ENCODE measurements at regions not wholly inside any gene's neighbourhood (a gene's known extent, or its start where the extent isn't known, plus 50 kb on each side); places are given as distances from the start of the nearest gene placed in this dataset.
"Not testable (repeated sequence)": the region's sequence is repeated elsewhere in the genome, so short reads cannot be mapped to it uniquely, and the experiment has no call there.

- no peaks in the 10 kb centered on the region for H3K4me1 ChIP-seq (ENCODE audit: insufficient read depth, low read length)
- H3K27me3 ChIP-seq (ENCODE audit: insufficient read depth, low read length), result no peaks in the 10 kb centered on the region
- H3K4me3 ChIP-seq (ENCODE audit: low read length), result no peak overlapping the region
- no peaks in the 10 kb centered on the region for H3K36me3 ChIP-seq (ENCODE audit: insufficient read depth, low read length)
- H3K9me3 ChIP-seq (ENCODE audit: insufficient read depth, low read depth, low read length), result no peaks in the 10 kb centered on the region
- no peak overlapping the region for H3K9ac ChIP-seq (ENCODE audit: low read depth, low read length)
- no peak overlapping the region for H3K27ac ChIP-seq (ENCODE audit: low read depth, low read length)
- WGBS, result 80% methylated on average over 3 of the region's 3 CpGs
These were observed 179.2 kb upstream of the FERMT1 start for GRCh38 chr20:6302041-6302440.

- 70% methylated on average over 1 of the region's 2 CpGs for WGBS
- no peaks in the 10 kb centered on the region for H3K27me3 ChIP-seq (ENCODE audit: insufficient read depth, low read length)
- no peak overlapping the region for H3K4me3 ChIP-seq (ENCODE audit: low read length)
- no peaks in the 10 kb centered on the region for H3K4me1 ChIP-seq (ENCODE audit: insufficient read depth, low read length)
- no peak overlapping the region for H3K27ac ChIP-seq (ENCODE audit: low read depth, low read length)
- no peaks in the 10 kb centered on the region for H3K36me3 ChIP-seq (ENCODE audit: insufficient read depth, low read length)
- no peak overlapping the region for H3K9ac ChIP-seq (ENCODE audit: low read depth, low read length)
- no peaks in the 10 kb centered on the region for H3K9me3 ChIP-seq (ENCODE audit: insufficient read depth, low read depth, low read length)
These were observed 176.6 kb upstream of the FERMT1 start for GRCh38 chr20:6299456-6299855.

- Histone ChIP-seq H3K9ac (ENCODE audit: low read depth, low read length) (no peak overlapping the region), H3K27me3 (ENCODE audit: insufficient read depth, low read length) (no peaks in the 10 kb centered on the region), H3K4me1 (ENCODE audit: insufficient read depth, low read length) (no peaks in the 10 kb centered on the region), H3K9me3 (ENCODE audit: insufficient read depth, low read depth, low read length) (no peaks in the 10 kb centered on the region), H3K4me3 (ENCODE audit: low read length) (no peak overlapping the region), H3K27ac (ENCODE audit: low read depth, low read length) (no peak overlapping the region), H3K36me3 (ENCODE audit: insufficient read depth, low read length) (no peaks in the 10 kb centered on the region)
- 92% methylated on average over 7 of the region's 7 CpGs for WGBS
These were observed 175.2 kb upstream of the FERMT1 start for GRCh38 chr20:6298049-6298448.

- no peaks in the 10 kb centered on the region for H3K36me3 ChIP-seq (ENCODE audit: insufficient read depth, low read length)
- no peaks in the 10 kb centered on the region for H3K4me1 ChIP-seq (ENCODE audit: insufficient read depth, low read length)
- H3K9ac ChIP-seq (ENCODE audit: low read depth, low read length), result no peak overlapping the region
- H3K9me3 ChIP-seq (ENCODE audit: insufficient read depth, low read depth, low read length), result no peaks in the 10 kb centered on the region
- no peaks in the 10 kb centered on the region for H3K27me3 ChIP-seq (ENCODE audit: insufficient read depth, low read length)
- H3K4me3 ChIP-seq (ENCODE audit: low read length), result no peak overlapping the region
- H3K27ac ChIP-seq (ENCODE audit: low read depth, low read length), result no peak overlapping the region
These were observed 173.0 kb upstream of the FERMT1 start for GRCh38 chr20:6295867-6296256.

- Histone ChIP-seq H3K4me1 (ENCODE audit: insufficient read depth, low read length) (no peaks in the 10 kb centered on the region), H3K9ac (ENCODE audit: low read depth, low read length) (no peak overlapping the region), H3K27me3 (ENCODE audit: insufficient read depth, low read length) (no peaks in the 10 kb centered on the region), H3K9me3 (ENCODE audit: insufficient read depth, low read depth, low read length) (no peaks in the 10 kb centered on the region), H3K36me3 (ENCODE audit: insufficient read depth, low read length) (no peaks in the 10 kb centered on the region), H3K4me3 (ENCODE audit: low read length) (no peak overlapping the region), H3K27ac (ENCODE audit: low read depth, low read length) (no peak overlapping the region)
- 95% methylated on average over 5 of the region's 5 CpGs for WGBS
These were observed 172.5 kb upstream of the FERMT1 start for GRCh38 chr20:6295127-6295866.

GRCh38 chr20:6287471-6287870, 164.6 kb upstream of the FERMT1 start:
- H3K36me3 ChIP-seq (ENCODE audit: insufficient read depth, low read length), result no peaks in the 10 kb centered on the region
- H3K27ac ChIP-seq (ENCODE audit: low read depth, low read length), result no peak overlapping the region
- H3K27me3 ChIP-seq (ENCODE audit: insufficient read depth, low read length), result no peaks in the 10 kb centered on the region
- H3K4me3 ChIP-seq (ENCODE audit: low read length), result no peak overlapping the region
- no peak overlapping the region for H3K9ac ChIP-seq (ENCODE audit: low read depth, low read length)
- no peaks in the 10 kb centered on the region for H3K4me1 ChIP-seq (ENCODE audit: insufficient read depth, low read length)
- H3K9me3 ChIP-seq (ENCODE audit: insufficient read depth, low read depth, low read length), result peaks cover 22% of the 10 kb centered on the region

GRCh38 chr20:6282642-6283041, 159.8 kb upstream of the FERMT1 start:
- WGBS, result no CpG with 5 or more reads among the region's 1 CpG
- no peaks in the 10 kb centered on the region for H3K27me3 ChIP-seq (ENCODE audit: insufficient read depth, low read length)
- H3K9ac ChIP-seq (ENCODE audit: low read depth, low read length), result no peak overlapping the region

GRCh38 chr20:6277661-6278240, 154.9 kb upstream of the FERMT1 start:
- Histone ChIP-seq H3K36me3 (ENCODE audit: insufficient read depth, low read length) (no peaks in the 10 kb centered on the region), H3K4me3 (ENCODE audit: low read length) (no peak overlapping the region), H3K27ac (ENCODE audit: low read depth, low read length) (no peak overlapping the region), H3K9me3 (ENCODE audit: insufficient read depth, low read depth, low read length) (peaks cover 21% of the 10 kb centered on the region), H3K4me1 (ENCODE audit: insufficient read depth, low read length) (no peaks in the 10 kb centered on the region), H3K9ac (ENCODE audit: low read depth, low read length) (no peak overlapping the region), H3K27me3 (ENCODE audit: insufficient read depth, low read length) (no peaks in the 10 kb centered on the region)
- 63% methylated on average over 6 of the region's 6 CpGs for WGBS

More at GRCh38 chr20:6282642-6283041, 159.8 kb upstream of the FERMT1 start:
- no peaks in the 10 kb centered on the region for H3K4me1 ChIP-seq (ENCODE audit: insufficient read depth, low read length)
- H3K36me3 ChIP-seq (ENCODE audit: insufficient read depth, low read length), result no peaks in the 10 kb centered on the region
- peaks cover 35% of the 10 kb centered on the region for H3K9me3 ChIP-seq (ENCODE audit: insufficient read depth, low read depth, low read length)
- H3K27ac ChIP-seq (ENCODE audit: low read depth, low read length), result no peak overlapping the region
- H3K4me3 ChIP-seq (ENCODE audit: low read length), result no peak overlapping the region

- H3K4me3 ChIP-seq (ENCODE audit: low read length); H3K36me3 ChIP-seq (ENCODE audit: insufficient read depth, low read length); H3K9me3 ChIP-seq (ENCODE audit: insufficient read depth, low read depth, low read length); H3K4me1 ChIP-seq (ENCODE audit: insufficient read depth, low read length); H3K9ac ChIP-seq (ENCODE audit: low read depth, low read length); H3K27me3 ChIP-seq (ENCODE audit: insufficient read depth, low read length); H3K27ac ChIP-seq (ENCODE audit: low read depth, low read length): not testable (repeated sequence)
These were observed 147.6 kb upstream of the FERMT1 start for GRCh38 chr20:6270404-6270803.

GRCh38 chr20:6269168-6269873, 146.5 kb upstream of the FERMT1 start:
- Histone ChIP-seq H3K27me3 (ENCODE audit: insufficient read depth, low read length) (no peaks in the 10 kb centered on the region), H3K4me3 (ENCODE audit: low read length) (no peak overlapping the region), H3K27ac (ENCODE audit: low read depth, low read length) (no peak overlapping the region), H3K9me3 (ENCODE audit: insufficient read depth, low read depth, low read length) (no peaks in the 10 kb centered on the region), H3K9ac (ENCODE audit: low read depth, low read length) (no peak overlapping the region), H3K36me3 (ENCODE audit: insufficient read depth, low read length) (no peaks in the 10 kb centered on the region), H3K4me1 (ENCODE audit: insufficient read depth, low read length) (0 out of 2 replicates have a peak, but pooled peaks cover 4% of the 10 kb centered on the region)
- 81% methylated on average over 8 of the region's 8 CpGs for WGBS

- Histone ChIP-seq H3K4me3 (ENCODE audit: low read length) (no peak overlapping the region), H3K9ac (ENCODE audit: low read depth, low read length) (no peak overlapping the region), H3K9me3 (ENCODE audit: insufficient read depth, low read depth, low read length) (no peaks in the 10 kb centered on the region), H3K27ac (ENCODE audit: low read depth, low read length) (no peak overlapping the region), H3K27me3 (ENCODE audit: insufficient read depth, low read length) (no peaks in the 10 kb centered on the region), H3K4me1 (ENCODE audit: insufficient read depth, low read length) (0 out of 2 replicates have a peak, but pooled peaks cover 4% of the 10 kb centered on the region), H3K36me3 (ENCODE audit: insufficient read depth, low read length) (no peaks in the 10 kb centered on the region)
- 75% methylated on average over 9 of the region's 10 CpGs for whole genome bisulfite sequencing
These were observed 142.5 kb upstream of the FERMT1 start for GRCh38 chr20:6265204-6265904.
